SJCRH30 (cell line): ENCODE measurements at regions not wholly inside any gene's neighbourhood (a gene's known extent, or its start where the extent isn't known, plus 50 kb on each side); places are given as distances from the start of the nearest gene placed in this dataset.
A peak's percentile ranks its signal among the peaks of the same experiment; 100 is the strongest.

ENCODE experiments used
- DNase-seq, 2 experiments: peaks; one replicate each; pipeline ENCODE4 v3.0.0-alpha.2; 2015 to 2020
- H3K27ac ChIP-seq: fragments of 250-450 bp; sonication (Bioruptor Pico); 2 replicates; pipeline ENCODE4 v1.5.1; 2020; ENCODE audit warnings: mild to moderate bottlenecking, moderate library complexity
- H3K27me3 ChIP-seq: fragments of 250-450 bp; sonication (Bioruptor Pico); 2 replicates; pipeline ENCODE4 v1.5.1; 2020; ENCODE audit warnings: mild to moderate bottlenecking, moderate library complexity
- H3K36me3 ChIP-seq: fragments of 250-450 bp; sonication (Bioruptor Pico); 2 replicates; pipeline ENCODE4 v1.5.1; 2020; ENCODE audit warnings: mild to moderate bottlenecking, moderate library complexity
- H3K4me1 ChIP-seq: fragments of 250-450 bp; sonication (Bioruptor Pico); 2 replicates; pipeline ENCODE4 v1.5.1; 2020; ENCODE audit warnings: mild to moderate bottlenecking, moderate library complexity
- H3K4me3 ChIP-seq: fragments of 250-450 bp; sonication (Bioruptor Pico); 2 replicates; pipeline ENCODE4 v1.5.1; 2020; ENCODE audit warnings: mild to moderate bottlenecking, moderate library complexity
- H3K9me3 ChIP-seq: fragments of 250-450 bp; sonication (Bioruptor Pico); replicated peaks from 2 replicates; pipeline ENCODE4 v1.5.1; 2020; ENCODE audit warnings: mild to moderate bottlenecking, moderate library complexity

DNA sequence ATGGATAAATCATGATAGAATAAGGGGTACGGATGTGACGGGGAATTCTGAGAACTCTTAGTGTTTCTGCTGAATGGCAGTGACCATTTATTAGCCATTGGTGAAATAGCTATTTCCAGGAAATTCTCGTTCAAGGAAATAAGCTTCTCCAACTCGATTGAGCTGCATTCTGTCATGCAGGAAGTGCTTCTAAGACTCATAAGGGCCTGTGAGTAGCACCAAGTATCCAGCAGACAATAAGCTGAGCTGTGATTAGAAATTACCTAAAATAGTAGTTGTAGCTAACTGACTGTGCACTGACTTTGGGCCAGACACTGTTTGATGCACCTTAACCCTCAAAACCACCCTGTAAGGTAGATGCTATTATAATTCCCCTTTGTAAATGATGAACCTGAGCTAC, 107.8 kb upstream of the IRX5 start:
- H3K4me3 ChIP-seq: no peak overlapping the region
- no peak for DNase-seq
- no peaks in the 10 kb centered on the region for H3K36me3 ChIP-seq
- H3K4me1 ChIP-seq: no peaks in the 10 kb centered on the region
- H3K9me3 ChIP-seq: no peaks in the 10 kb centered on the region
- no peak overlapping the region for H3K27ac ChIP-seq
- H3K27me3 ChIP-seq: no peaks in the 10 kb centered on the region; the same call in 1 of the 2 replicates

DNA sequence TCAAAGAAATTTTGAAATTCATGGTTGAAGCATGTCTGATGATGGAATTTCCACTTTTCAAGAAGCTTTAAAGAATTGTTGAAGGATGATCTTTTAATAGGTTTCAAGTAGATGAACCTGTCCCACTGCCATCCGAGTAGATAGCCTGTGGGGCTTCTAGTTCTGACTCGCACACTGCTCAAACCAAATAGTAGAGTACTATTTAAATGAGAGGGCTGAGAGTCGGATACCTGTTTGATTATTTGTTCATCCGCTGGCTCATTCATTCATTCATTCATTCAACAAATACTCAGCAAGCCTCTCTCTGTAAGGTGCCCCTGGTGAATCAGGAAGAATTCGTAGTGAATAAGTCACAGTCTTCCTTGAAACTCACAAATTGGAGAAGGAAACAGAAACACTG, 108.2 kb upstream of the IRX5 start:
- H3K36me3 ChIP-seq: no peaks in the 10 kb centered on the region
- no peaks in the 10 kb centered on the region for H3K4me1 ChIP-seq
- no peaks in the 10 kb centered on the region for H3K9me3 ChIP-seq
- H3K4me3 ChIP-seq: no peak overlapping the region
- H3K27ac ChIP-seq: no peak overlapping the region
- H3K27me3 ChIP-seq: no peaks in the 10 kb centered on the region; the same call in 1 of the 2 replicates
- no peak for DNase-seq

DNA sequence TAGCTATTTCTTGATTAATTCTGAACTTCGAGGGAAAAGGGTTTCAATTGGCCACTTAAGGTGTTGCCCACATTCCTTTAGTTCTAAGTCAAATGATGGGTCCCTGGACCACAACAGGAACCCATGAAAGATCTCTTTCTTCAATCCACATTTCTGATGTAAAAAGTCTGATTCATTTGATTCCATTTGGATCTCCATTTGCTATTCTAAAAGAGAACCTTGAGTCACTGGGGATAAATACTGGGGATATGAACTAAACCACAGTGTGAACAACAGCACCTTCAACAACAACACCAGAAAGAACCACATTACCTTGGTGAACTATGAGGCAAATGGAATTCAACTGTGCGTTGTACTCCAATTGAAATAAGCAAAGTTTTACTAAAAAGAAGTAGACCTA, 108.9 kb upstream of the IRX5 start:
- Histone ChIP-seq H3K4me3 (no peak overlapping the region), H3K27ac (no peak overlapping the region), H3K9me3 (no peaks in the 10 kb centered on the region), H3K36me3 (no peaks in the 10 kb centered on the region), H3K27me3 (no peaks in the 10 kb centered on the region; the same call in 1 of the 2 replicates), H3K4me1 (no peaks in the 10 kb centered on the region)
- no peak for DNase-seq

DNA sequence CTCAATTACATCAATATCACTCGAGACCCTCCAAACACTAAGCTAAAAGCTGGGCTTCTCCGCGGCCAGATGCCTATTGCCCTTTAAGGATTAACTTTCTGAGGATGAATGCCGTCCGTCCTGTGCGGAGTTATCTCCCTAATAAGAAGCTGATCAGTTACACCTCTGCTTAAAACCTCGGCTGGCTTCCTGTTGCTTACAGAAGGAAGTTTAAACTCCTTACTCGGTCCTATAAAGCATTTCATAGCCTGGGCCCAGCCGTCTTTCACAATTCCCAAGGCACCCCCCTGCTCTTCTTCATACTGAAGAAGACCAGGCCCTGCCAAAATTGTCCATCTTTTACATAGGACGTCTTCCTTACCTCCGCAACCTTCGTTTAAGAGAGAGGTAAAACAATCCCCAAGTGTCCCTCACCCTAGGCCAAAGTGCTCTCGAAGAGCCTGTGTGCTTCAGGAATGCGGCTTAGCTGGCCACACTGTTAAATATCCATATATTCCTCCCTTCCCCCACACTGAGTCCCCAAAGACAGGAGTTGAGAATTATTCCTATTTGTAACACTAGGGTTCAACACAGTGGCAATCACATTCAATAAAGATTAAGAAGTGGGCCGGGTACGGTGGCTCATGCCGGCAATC, 112.6 kb upstream of the IRX5 start:
- H3K27ac ChIP-seq: no peak overlapping the region
- no peak overlapping the region for H3K4me3 ChIP-seq

DNA sequence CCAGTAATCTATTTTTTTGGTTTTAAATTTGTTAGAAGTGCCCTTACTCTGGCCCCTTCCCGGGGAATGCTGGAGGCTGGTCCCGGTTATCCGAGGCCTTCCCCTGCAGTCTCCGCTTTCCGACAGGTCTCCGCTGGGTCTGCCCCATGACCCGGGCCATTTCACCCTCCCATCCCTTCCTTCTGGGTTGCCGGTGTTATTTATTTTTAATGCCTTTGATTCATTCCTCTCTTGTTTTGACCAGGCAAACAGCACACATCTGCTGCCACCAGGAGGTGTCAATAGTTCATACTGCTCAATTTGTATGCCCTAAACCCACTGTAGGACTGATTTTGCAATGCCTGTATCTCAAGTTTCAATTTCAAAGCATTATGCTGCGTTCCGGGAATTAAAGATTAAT, 113.2 kb upstream of the IRX5 start:
- H3K4me3 ChIP-seq: no peak overlapping the region
- H3K4me1 ChIP-seq: no peaks in the 10 kb centered on the region
- no peaks in the 10 kb centered on the region for H3K9me3 ChIP-seq
- DNase-seq: peak; percentile 5 to 43
- no peaks in the 10 kb centered on the region for H3K36me3 ChIP-seq
- H3K27me3 ChIP-seq: peaks cover 5% of the 10 kb centered on the region; the same call in 1 of the 2 replicates
- no peak overlapping the region for H3K27ac ChIP-seq

More for the DNA sequence above, 112.6 kb upstream of the IRX5 start:
- Histone ChIP-seq H3K36me3 (no peaks in the 10 kb centered on the region), H3K4me1 (no peaks in the 10 kb centered on the region), H3K27me3 (peaks cover 5% of the 10 kb centered on the region; the same call in 1 of the 2 replicates), H3K9me3 (no peaks in the 10 kb centered on the region)
- DNase-seq: peak in 1 of 2 experiments; percentile 5

DNA sequence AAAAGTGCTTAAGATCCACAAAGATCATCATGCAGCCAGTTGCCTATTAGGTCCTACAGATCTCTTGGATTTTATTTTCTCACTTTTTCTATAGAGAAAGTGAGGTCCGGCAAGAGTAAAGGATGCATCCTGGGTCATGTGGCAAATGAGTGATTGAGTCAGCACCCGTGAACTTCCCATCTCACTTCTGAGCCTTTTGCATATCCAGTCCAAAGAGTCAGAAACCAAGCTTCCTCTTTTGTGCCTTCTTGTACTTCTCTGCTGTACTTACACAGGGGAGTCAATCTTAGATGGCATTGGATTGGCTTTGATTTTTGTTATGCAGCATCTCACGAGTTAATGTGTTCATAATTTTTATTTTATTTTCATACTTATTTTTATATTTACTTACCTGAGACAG, 114.2 kb upstream of the IRX5 start:
- Histone ChIP-seq H3K36me3 (no peaks in the 10 kb centered on the region), H3K27me3 (peaks cover 5% of the 10 kb centered on the region; the same call in 1 of the 2 replicates), H3K9me3 (no peaks in the 10 kb centered on the region), H3K27ac (no peak overlapping the region), H3K4me1 (no peaks in the 10 kb centered on the region), H3K4me3 (no peak overlapping the region)
- DNase-seq: no peak

DNA sequence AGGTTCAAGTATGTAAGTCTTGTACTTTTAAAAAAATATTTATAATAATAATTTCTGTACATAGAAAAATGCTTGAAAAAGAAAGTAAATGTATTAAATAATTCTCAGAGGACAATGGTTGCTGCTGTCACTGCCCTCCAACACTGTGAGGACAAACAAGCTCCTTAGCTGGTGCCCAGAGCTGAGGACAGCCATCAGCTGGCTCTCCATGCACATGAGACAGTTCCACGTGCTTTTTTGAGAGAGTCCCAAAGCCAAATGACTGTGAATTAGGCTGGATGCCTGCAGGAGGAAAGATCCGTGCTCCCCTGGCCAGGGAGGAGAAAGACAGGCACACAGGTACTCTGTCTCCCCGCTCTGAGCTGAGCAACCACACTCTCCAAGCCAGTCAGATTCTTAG, 115.5 kb upstream of the IRX5 start:
- Histone ChIP-seq H3K27ac (no peak overlapping the region), H3K27me3 (peaks cover 5% of the 10 kb centered on the region; the same call in 1 of the 2 replicates), H3K36me3 (no peaks in the 10 kb centered on the region), H3K4me1 (no peaks in the 10 kb centered on the region), H3K4me3 (no peak overlapping the region), H3K9me3 (no peaks in the 10 kb centered on the region)
- DNase-seq: no peak

DNA sequence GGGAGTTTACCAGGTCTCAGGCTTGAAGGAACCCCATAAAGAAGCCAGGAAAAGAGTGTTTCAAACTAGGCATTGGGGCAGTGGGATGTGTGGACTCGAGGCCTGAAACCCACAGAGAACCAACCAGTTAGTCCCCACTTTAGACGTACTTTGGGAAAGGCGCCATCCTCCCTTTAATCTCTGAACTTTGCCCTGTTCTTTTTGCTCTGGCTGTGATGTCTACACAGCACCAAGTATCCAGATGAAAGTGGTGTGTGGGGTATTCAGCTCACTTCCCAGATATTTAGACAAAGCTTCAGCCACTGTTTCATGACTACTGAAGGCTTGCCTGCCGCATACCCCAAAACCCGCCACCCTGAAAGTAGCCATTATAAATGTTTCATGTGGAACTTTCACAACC, 116.9 kb upstream of the IRX5 start:
- no peaks in the 10 kb centered on the region for H3K4me1 ChIP-seq
- no peaks in the 10 kb centered on the region for H3K9me3 ChIP-seq
- no peaks in the 10 kb centered on the region for H3K36me3 ChIP-seq
- no peak overlapping the region for H3K4me3 ChIP-seq
- peaks cover 5% of the 10 kb centered on the region; the same call in 1 of the 2 replicates for H3K27me3 ChIP-seq
- no peak overlapping the region for H3K27ac ChIP-seq
- no peak for DNase-seq

DNA sequence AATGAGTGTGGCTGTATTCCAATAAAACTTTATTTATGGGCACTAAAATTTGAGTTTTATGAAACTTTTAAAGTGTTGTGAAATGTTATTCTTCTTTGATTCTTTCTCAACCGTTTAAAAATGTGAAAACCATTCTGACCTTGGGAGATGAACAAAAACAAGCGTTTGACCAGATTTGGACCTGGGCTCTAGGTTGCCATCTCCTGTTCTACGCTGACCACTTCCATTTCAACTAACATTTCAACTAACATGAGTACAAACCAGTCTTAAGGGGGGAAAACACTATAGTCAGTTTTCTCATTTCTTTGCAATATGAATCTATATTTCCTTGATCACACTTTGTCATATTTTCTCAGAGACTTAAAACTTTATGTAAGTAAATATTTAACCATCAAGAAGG, 118.4 kb upstream of the IRX5 start:
- H3K27me3 ChIP-seq: 0 out of 2 replicates have a peak, but pooled peaks cover 5% of the 10 kb centered on the region
- H3K4me1 ChIP-seq: no peaks in the 10 kb centered on the region
- peak in 1 of 2 experiments; percentile 16 for DNase-seq
- no peak overlapping the region for H3K27ac ChIP-seq
- H3K9me3 ChIP-seq: no peaks in the 10 kb centered on the region
- H3K36me3 ChIP-seq: no peaks in the 10 kb centered on the region
- no peak overlapping the region for H3K4me3 ChIP-seq

DNA sequence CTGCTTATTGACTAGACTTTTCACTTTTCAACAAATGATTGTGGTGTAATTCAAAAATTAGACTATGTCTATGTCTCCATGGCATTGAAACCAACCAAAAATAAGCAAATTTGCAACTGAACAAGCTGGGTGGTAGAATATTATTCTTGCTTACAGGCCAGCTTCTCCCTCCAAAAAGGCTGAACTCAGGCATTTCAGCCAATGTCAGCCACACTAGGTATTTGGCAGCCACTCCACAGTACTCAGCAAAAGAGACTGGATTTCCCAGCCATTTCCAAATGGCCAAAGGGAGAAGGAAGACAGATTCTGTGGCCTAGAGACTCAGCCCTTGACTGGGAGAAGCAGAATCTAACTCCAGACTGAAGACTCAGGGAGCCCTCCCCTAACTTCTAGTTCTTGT, 121.8 kb upstream of the IRX5 start:
- Histone ChIP-seq H3K4me1 (no peaks in the 10 kb centered on the region), H3K9me3 (no peaks in the 10 kb centered on the region), H3K27ac (no peak overlapping the region), H3K27me3 (0 out of 2 replicates have a peak, but pooled peaks cover 5% of the 10 kb centered on the region), H3K4me3 (no peak overlapping the region), H3K36me3 (no peaks in the 10 kb centered on the region)
- DNase-seq: no peak

DNA sequence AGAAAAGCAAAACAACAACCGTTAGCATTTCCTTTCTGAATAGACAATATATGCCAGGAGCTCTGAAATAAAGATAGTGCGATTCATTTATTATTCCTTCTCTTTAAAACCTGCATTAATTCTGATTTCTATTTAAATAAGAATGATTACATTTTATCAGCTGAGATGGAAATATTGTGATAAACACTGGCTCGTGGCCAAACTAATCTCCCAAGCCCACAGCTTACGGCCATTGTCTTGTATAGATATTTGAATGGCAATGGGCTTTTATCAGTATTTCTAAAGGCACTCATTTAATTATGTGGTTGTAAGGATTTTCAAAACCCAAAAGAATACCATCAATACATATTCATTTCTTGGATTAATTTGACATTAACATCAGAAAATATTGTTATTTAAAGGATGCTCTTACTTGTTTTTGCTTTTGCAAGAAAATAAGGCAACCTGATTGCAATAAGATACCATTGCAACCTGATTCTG, 123.7 kb upstream of the IRX5 start:
- DNase-seq: no peak
- Histone ChIP-seq H3K9me3 (no peaks in the 10 kb centered on the region), H3K27ac (no peak overlapping the region), H3K4me3 (no peak overlapping the region), H3K36me3 (no peaks in the 10 kb centered on the region), H3K4me1 (no peaks in the 10 kb centered on the region), H3K27me3 (no peaks in the 10 kb centered on the region)

DNA sequence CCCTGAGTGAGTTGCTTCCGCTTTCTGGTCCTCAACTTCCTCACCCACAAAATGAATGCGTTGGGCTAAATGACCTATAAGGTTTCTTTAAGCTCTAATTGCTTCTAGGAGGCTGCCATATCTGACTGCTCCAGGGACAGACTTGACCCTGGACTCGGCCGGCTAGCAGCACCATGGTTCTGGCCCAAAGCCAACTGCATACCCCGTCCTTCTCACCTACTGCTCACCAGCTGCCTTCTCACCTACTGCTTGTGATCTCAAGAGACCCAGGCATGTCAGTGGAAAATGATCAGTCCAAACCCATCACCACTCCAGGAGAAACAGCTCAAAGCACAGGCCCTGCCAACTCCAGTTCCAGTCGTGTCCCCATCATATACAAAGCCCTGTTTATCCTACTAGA, 124.3 kb upstream of the IRX5 start:
- H3K4me3 ChIP-seq: no peak overlapping the region
- DNase-seq: no peak

DNA sequence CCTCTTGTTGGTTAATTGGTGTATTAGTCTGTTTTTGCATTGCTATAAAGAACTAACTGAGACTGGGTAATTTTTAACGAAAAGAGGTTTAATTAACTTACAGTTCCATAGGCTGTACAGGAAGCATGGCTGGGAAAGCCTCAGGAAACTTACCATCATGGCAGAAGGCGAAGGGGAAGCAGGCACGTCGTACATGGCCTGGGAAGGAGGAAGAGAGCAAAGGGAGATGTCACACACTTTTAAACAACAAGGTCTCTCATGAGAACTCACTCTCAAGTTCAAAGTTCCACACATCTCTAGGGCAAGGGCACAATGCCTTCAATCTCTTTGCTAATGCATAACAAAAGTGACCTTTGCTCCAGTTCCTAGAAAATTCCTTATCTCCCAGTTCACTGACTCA, 125.0 kb upstream of the IRX5 start:
- Histone ChIP-seq H3K4me3 (no peak overlapping the region), H3K4me1 (no peaks in the 10 kb centered on the region), H3K27me3 (no peaks in the 10 kb centered on the region), H3K27ac (no peak overlapping the region), H3K9me3 (no peaks in the 10 kb centered on the region), H3K36me3 (no peaks in the 10 kb centered on the region)
- no peak for DNase-seq

More for the DNA sequence above, 124.3 kb upstream of the IRX5 start:
- Histone ChIP-seq H3K36me3 (no peaks in the 10 kb centered on the region), H3K27ac (no peak overlapping the region), H3K9me3 (no peaks in the 10 kb centered on the region), H3K27me3 (no peaks in the 10 kb centered on the region), H3K4me1 (no peaks in the 10 kb centered on the region)

DNA sequence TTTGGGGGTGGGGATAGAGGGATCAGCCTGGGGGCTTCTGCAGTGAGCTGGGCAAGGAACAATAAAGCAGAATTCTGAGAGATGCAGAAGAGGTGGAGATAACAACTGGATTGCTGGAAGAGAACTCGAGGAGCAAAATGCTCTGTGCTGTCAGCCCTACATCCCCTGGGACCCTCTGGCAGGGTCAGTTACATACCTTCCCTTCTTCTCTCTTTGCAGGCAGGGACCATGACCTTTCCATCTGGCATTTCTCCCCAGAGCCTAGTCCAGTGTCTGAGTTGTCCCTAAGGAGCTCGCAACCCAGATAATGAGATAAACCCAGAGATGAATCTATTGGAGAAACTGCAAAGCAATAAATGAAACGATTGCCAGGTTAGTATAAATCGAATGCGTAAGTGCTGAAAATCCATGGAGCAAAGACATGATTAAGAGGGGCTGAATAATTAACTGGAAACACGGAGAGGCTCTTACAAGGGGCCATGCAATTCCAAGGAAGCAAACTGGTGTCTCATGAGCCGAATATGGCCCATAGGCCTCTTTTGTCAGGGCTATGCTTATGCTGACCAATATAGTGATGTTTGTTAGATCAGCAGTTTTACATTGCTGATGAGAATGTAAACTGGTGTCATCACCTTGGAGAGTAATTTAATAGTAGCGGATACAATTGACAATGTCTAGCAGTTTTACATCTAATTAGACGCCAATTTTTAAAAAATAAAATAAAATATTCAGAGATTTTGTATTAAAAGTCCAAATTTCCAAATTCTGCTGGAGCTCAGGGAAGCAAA, 129.4 kb upstream of the IRX5 start:
- no peaks in the 10 kb centered on the region for H3K4me1 ChIP-seq
- no peak overlapping the region for H3K4me3 ChIP-seq
- no peaks in the 10 kb centered on the region for H3K9me3 ChIP-seq
- no peak for DNase-seq
- H3K36me3 ChIP-seq: no peaks in the 10 kb centered on the region
- H3K27ac ChIP-seq: no peak overlapping the region
- no peaks in the 10 kb centered on the region for H3K27me3 ChIP-seq

DNA sequence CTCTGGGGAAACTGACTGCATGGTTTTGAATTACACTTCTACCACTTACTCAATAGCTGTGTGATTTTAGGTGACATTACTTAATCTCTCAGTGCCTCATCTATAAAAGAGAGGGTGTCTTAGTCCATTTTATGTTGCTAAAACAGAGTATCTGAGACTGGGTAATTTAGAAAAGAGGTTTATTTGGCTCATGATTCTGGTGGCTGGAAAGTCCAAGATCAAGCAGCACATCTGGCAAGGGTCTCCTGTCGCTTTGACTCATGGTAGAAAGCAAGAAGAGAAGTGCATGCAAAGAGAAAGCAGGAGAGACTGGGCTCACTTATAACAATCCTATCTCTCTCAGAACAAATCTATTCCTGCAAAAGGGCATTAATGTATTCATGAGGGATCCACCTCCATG, 132.4 kb upstream of the IRX5 start:
- Histone ChIP-seq H3K27ac (no peak overlapping the region), H3K9me3 (no peaks in the 10 kb centered on the region), H3K27me3 (no peaks in the 10 kb centered on the region), H3K4me1 (no peaks in the 10 kb centered on the region), H3K4me3 (no peak overlapping the region), H3K36me3 (no peaks in the 10 kb centered on the region)
- no peak for DNase-seq
